ENCODE measurements at regions not wholly inside any gene's neighbourhood (a gene's known extent, or its start where the extent isn't known, plus 50 kb on each side); places are given as distances from the start of the nearest gene placed in this dataset.

- DNase-seq, result no peak
Observed at GRCh38 chr7:131197920-131198615, 129.6 kb upstream of the MKLN1 start.

- no peak for DNase-seq
Observed at GRCh38 chr7:131202451-131202850, 125.2 kb upstream of the MKLN1 start.

DNA sequence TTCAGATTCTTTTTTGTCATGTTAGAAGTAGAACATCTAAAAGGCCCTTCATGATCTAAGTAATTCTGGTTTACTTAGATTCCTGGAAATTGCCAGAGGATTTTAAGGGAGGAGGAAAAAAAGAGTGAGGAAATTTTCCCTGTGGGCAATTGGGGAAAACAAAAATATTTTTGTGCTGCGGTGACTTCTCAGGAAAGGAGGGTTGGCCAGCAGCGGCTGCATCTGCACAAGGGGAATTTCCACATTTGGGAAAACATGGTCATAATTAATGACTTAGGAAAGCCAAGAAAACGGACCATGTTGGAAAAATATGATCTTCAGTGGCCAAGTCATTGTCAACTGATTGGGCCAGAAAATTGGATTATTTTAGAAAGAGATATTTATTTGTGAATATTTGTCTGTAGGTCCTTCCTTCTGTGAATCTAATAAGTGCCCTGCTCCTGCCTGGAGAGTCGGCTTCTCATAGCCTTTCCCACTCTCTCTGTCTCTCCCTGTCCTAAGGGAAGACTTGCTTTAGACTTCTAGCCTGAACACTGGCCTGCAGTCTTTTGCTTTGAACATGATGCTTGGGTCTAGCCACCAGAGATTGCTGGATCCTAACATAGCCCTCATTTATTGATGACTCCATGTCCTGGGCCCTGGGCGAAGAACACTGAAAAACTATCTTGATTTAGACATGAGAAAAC is 124.2 kb upstream of the MKLN1 start:
- no peak for DNase-seq

- DNase-seq, result no peak
Observed at GRCh38 chr7:131208777-131209176, 118.9 kb upstream of the MKLN1 start.

GRCh38 chr7:131210618-131211017 is 117.1 kb upstream of the MKLN1 start:
- no peak for DNase-seq

DNA sequence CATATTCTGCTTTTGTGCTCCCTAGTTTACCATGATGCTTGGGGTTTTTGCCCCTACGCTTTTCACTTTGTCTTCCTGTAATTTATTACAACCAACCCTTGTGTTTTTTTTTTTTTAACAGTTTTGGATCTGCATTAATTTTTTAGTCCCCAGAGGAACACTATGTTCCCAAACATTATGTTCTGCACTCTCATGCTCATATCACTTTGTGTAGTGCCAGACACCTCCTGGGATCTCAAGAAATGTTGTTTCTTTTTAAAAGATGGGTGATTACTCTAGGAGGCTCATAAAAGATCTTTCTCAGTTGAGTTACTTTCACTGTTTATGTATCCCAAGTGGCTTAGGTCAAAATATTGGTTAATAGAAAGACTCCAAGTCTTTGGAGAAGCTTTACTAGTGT is 116.2 kb upstream of the MKLN1 start:
- DNase-seq, result no peak

DNA sequence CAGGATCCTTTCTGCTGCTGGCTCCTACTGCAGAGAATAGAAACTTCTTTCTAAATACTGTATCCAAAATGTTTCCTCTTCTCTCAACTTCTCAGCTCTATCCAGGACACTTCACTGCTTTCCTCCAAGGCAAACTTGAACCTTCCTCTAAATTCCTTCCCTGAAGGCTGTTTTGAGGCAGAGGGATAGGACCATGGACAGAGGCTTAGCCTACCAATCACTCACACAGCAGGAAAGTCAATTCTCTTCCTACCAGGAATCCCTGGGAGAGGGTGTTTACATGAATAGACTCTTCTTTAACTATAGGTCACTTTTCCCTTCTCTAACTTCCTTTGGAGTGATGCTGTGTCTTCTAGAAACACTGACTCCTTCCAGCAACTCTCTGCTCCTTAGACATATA is 115.6 kb upstream of the MKLN1 start:
- DNase-seq, result no peak

GRCh38 chr7:131218727-131219128 is 108.9 kb upstream of the MKLN1 start:
- DNase-seq, result no peak

- no peak for DNase-seq
Observed at GRCh38 chr7:131219312-131220041, 108.2 kb upstream of the MKLN1 start.

GRCh38 chr7:131221061-131221460 is 106.6 kb upstream of the MKLN1 start:
- DNase-seq, result no peak

DNA sequence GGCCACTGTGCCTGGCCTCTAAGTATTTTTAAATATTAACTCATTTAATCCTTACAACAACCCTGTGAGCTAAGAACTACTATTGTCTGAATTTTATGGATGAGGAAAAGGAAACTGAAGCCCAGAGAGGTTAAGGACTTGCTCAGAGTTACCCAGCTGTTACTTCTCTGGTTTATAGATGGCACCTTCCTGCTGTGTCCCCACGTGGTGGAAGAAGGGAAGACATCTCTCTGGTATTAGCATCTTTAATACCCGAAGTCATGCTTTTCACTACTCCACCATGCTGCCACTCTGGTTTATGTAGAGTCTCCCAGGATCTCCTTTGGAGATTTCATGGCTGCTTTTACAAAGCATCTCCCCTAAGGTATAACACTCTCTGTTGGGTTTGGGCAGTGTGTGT is 105.5 kb upstream of the MKLN1 start:
- DNase-seq, result no peak

GRCh38 chr7:131223151-131223550 is 104.5 kb upstream of the MKLN1 start:
- no peak for DNase-seq

- DNase-seq, result no peak
Observed at GRCh38 chr7:131224996-131225395, 102.7 kb upstream of the MKLN1 start.

GRCh38 chr7:131225619-131226513 is 101.8 kb upstream of the MKLN1 start:
- no peak for DNase-seq

DNA sequence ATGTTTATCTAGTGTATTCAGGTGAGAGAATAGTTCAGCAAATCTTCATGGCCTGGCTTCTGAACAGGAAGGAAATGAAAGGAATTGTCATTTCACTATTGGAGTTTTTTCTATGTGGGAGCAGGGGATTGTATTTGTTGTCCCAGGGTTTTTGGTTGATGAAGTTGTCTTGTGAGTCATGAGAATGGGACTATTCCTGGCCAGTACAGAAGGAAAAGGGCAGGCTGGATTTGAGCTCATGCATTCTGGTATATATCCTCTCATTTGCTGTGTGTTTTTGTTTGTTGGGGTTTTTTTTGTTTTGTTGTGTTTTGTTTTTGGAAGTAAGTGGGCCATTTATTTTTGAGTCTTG is 101.2 kb upstream of the MKLN1 start:
- DNase-seq, result no peak

DNA sequence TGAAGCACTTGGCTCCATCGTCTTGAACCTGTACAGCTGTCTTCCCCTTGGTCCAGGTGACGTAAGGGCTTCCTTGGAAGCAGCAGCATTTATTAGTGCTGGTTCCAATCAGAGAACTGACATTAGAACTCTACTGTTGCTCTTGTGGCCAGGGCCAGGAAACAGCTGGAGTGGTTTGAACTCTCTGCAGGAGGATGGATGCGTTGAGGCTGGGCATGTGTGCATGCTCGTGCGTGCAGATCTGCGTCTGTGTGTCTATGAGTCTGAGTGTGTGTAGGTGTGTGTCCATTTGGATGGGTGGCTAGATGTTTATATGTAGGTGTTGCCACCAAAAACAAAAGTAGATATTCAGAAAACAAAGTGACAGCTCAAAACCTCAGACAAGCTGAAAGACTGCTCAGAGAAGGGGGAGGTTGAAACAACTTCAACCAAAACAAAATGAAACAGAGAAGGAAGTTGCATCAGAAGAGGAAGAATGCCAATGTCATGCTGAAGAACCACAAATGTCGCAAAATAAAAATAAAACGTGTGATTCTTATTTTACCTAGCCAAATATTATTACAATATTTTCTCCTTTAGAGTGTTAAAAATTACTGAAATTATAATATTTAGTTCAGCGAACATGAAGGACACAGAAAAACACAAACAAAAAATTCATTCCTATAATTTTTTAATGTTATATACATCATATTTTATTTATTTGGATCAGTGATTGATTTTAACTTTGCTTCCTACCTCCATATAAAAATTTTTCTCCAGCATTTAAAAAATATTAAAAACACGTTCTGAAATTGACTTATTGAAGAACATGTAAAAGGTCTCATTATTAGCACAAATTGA is 96.1 kb upstream of the MKLN1 start:
- peak; percentile 68 for DNase-seq

DNA sequence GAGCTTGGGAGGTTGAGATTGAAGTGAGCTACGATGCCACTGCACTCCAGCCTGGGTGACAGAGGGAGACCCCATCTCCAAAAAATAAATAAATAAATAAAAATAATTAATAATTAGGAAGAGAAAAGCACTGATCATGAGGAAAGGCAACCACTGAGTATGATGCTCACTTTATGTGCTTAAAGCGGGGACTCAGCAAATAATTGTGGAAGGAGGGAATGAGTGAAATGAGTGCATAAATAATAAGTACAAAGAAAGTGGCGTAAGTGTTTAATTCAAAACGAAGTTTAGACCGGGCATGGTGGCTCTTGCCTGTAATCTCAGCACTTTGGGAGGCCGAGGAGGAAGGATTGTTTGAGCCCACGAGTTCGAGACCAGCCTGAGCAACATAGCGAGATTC is 94.9 kb upstream of the MKLN1 start:
- no peak for DNase-seq

DNA sequence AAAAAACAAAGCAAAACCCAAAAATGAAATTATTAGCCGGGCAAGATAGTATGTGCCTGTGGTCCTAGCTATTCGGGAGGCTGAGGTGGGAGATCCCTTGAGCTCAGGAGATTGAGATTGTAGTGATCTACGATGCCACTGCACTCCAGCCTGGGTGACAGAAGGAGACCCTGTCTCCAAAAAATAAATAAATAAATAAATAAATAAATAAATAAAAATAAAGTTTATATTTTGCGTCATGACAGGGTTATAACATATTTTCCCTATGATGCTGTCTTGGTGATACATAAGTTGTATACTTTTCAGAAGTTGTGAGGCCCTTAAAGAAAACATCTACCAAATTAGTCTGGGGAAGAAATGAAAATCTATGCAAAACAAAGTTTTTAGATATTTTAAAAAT is 94.5 kb upstream of the MKLN1 start:
- DNase-seq, result no peak

- DNase-seq, result no peak
Observed at GRCh38 chr7:131234719-131235488, 92.8 kb upstream of the MKLN1 start.

GRCh38 chr7:131235489-131236317 is 92.0 kb upstream of the MKLN1 start:
- DNase-seq, result no peak

DNA sequence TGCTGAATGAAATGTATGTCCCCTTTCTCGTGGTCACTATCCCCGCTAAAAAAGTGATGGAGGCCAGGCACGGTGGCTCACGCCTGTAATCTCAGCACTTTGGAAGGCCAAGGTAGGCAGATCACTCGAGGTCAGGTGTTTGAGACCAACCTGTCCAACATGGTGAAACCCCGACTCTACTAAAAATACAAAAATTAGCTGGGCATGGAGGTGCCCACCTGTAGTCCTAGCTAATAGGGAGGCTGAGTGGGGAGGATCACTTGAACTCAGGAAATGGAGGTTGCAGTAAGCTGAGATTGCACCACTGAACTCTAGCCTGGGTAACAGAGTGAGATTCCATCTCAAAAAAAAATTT is 91.4 kb upstream of the MKLN1 start:
- no peak for DNase-seq

All from GDM1 (cell line).